Fibroblast of skin of right quadriceps (primary cell): ENCODE measurements at regions not wholly inside any gene's neighbourhood (a gene's known extent, or its start where the extent isn't known, plus 50 kb on each side); places are given as distances from the start of the nearest gene placed in this dataset.
"Not testable (repeated sequence)": the region's sequence is repeated elsewhere in the genome, so short reads cannot be mapped to it uniquely, and the experiment has no call there.

ENCODE experiments used
- DNase-seq: peaks from one replicate; pipeline ENCODE4 v3.0.0-alpha.2; 2013

GRCh38 chr16:76023835-76024234, 253.4 kb upstream of the CNTNAP4 start:
- no peak for DNase-seq

DNA sequence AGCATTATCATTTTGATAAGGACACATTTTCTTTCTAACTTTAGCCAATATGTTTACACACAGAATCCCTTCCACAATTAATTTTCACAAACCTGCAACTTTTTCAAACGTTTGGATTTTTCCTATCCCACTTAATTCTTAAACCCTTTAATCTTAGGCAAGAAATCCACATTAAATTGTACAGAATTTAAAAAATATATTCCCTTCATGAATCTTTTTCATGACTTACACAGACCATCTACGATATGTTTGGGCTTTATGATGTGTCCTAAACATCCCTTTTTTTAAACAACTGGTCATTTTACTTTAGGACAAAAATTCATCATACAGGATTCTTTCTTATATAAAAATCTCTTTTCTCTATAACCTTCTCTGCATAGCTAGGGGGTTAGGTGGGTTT, 241.5 kb upstream of the CNTNAP4 start:
- no peak for DNase-seq

GRCh38 chr16:76038097-76038496, 239.1 kb upstream of the CNTNAP4 start:
- DNase-seq, result no peak

GRCh38 chr16:76052725-76053124, 224.5 kb upstream of the CNTNAP4 start:
- DNase-seq, result no peak

GRCh38 chr16:76059186-76059585, 218.0 kb upstream of the CNTNAP4 start:
- peak; percentile 1 for DNase-seq

GRCh38 chr16:76059701-76060100, 217.5 kb upstream of the CNTNAP4 start:
- DNase-seq, result no peak

DNA sequence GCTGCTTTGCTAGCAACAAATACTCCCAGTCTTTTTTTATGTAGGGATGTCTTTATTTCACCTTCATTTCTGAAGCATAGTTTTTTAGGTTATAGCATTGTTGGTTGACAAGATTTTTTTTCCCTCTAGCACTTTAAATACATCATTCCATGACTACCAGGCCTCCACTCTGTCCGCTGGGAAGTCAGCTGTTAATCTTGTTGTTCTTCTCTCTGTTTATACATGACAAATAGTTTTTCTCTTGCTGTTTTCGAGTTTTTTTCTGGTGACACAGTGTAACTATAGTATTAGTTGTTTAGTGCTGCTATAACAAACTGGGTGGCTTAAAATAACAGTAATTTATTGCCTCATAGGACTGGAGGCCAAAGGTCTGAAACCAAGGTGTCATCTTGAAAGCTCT, 205.5 kb upstream of the CNTNAP4 start:
- DNase-seq, result no peak

- DNase-seq, result no peak
Measured at GRCh38 chr16:76081967-76082366, 195.2 kb upstream of the CNTNAP4 start.

GRCh38 chr16:76106647-76107046, 170.6 kb upstream of the CNTNAP4 start:
- no peak for DNase-seq

DNA sequence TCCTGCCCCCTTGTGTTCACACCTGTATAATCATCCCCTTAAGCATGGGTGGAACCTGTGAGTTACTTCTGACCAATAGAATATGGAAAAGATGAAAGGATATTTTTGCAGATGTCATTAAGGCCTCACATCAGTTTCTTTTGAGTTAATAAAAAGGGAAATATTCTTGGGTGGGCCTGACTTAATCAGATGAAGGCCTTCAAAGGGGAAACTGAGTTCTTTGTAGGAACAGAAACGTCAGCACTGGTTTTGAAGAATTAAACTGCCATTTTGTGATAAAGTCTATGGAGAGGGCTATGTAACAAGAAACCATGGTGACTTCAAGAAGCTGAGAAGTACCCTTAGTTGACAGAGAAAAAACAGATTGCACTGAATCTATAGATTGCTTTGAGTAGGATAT, 168.7 kb upstream of the CNTNAP4 start:
- DNase-seq, result no peak

DNA sequence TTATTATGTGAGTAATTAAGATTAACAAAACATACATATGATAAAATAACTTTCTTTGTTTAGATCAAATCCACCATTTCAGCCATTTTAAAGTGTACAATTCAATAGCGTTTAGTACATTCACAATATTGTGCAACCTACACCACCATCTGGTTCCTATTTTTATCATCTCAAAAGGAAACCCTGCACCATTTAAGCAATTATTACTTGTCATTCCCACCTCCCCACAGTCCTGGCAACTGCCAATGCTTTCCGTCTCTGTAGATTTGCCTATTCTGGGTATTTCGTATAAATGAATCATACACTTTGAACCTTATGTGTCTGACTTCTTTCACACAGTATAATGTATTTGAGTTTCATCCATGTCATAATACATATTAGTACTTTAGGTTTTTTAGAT, 162.5 kb upstream of the CNTNAP4 start:
- DNase-seq, result peak; percentile 23

- DNase-seq, result no peak
Measured at GRCh38 chr16:76118344-76118743, 158.9 kb upstream of the CNTNAP4 start.

DNA sequence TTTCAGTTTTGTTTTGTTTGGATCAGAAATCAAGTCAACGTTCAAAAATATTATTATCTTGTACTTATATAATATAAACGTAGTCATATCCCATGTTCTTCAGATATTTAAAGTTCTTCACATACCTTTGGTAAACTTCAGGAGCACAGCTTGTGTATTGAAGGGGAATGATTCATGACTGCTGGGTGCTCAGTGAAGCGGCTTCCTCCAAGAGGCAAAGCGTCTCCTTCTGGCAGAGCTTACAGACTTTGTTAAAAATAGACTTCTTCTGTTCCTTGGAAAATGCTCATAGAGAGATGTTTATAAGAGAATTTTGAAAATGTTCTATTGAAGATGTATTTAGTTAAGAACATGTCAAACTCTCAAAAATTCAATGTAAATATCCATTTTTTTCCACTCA, 155.6 kb upstream of the CNTNAP4 start:
- no peak for DNase-seq

GRCh38 chr16:76123966-76124365, 153.2 kb upstream of the CNTNAP4 start:
- DNase-seq, result no peak

GRCh38 chr16:76125871-76126270, 151.3 kb upstream of the CNTNAP4 start:
- DNase-seq, result no peak

DNA sequence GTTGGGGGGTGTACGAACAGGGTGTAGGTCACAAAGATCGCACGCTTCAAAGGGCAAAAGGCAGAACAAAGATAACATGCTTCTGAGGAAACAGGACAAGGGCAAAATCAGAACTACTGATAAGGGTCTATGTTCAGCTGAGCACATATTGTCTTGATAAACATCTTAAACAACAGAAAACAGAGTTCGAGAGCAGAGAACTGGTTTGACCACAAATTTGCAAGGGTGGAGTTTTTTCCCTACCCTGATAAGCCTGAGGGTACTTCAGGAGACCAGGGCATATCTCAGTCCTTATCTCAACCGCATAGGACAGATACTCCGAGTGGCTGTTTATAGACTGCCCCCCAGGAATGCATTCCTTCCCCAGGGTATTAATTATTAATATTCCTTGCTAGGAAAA, 139.1 kb upstream of the CNTNAP4 start:
- DNase-seq, result not testable (repeated sequence)

- DNase-seq, result no peak
Measured at GRCh38 chr16:76157629-76158028, 119.6 kb upstream of the CNTNAP4 start.

DNA sequence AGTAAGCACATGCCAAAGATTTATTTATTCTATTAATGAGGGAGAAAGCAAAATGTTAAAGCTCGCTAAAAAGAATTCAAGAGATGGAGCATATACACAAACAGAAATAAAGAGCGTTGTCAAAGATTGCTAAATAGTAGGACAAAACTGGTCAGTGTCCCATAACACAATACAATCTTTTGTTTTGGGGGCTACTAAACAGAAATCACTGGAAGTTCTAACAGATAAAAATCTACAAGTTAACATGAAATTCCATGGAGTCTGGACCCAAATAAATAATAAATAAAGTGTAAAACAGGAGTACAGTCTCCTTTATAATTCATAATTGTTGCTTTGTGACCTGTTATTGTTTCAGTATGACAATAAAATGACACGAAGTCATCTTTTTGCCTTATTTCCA, 115.2 kb upstream of the CNTNAP4 start:
- DNase-seq, result no peak

DNA sequence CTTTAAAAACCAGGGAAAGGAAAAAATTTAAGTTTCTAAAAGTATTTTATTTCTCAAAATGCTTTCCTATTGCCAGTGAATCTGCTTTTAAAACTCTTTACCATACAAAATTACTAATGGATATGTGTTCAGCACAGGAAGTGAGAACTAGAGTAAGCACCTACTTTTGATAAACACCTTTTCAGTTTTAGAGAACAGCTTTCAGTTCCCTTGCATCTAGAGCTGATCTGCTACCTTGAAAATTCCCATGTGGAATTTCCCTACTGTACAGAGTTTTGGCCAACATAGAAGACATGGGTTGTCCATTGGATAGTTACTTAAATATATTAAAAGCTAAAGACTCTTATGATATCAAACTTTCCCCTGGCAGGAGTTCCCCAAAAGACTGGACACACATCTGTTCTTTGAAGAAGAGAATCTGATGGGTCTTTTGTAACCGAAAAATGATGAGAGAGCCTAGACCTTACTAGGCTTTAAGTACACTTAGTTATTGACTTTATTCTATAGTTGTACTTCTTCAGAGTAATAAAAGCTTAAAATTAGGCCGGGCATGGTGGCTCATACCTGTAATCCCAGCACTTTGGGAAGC, 112.1 kb upstream of the CNTNAP4 start:
- no peak for DNase-seq

DNA sequence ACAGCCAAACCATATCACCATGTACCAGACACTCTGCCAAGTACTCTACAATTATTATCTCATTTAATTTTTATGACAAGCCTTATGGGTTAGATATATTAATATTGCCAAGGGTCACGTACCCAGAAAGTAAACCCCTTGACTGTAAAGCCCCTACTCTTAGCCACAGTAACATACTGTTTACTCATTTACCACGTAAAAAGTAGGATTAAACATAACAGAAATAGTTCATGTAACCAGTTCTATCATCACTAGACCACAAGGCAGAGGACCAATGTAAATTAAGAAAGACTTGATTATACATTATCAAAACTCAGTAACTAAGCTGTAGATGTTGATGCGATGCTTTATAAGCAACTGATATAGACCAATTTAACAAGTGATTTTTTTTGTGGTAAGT, 101.5 kb upstream of the CNTNAP4 start:
- no peak for DNase-seq

- DNase-seq, result no peak
Measured at GRCh38 chr16:76176153-76176552, 101.0 kb upstream of the CNTNAP4 start.

GRCh38 chr16:76176616-76177015, 100.6 kb upstream of the CNTNAP4 start:
- no peak for DNase-seq

DNA sequence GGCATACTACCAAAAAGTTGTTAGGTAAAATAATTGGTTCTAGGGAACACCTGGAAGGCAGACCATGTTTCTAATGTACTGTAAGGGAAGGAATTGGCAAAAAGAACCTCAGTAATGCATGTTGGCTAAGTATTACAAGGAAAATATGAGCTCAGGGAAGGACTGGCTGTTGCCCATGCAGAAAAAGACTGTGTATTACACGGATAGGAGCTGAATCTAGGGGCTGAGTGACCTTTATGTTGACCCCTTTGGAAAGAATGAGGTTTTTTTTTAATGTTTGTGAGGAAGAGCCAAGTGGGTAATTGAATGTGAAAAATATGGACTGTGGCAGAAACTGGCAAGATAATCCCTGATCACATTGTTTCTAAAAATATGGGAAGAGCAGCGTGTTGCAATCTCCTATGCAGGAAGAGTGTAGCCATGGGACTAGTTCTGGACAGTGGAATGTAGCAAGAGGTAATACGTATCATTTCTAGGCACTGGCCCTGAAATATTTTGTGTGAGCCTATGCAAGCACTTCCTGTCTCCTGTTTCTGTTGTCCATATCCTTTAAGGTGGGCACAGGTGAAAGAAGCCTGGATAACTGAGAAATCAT, 95.1 kb upstream of the CNTNAP4 start:
- no peak for DNase-seq

GRCh38 chr16:76183647-76184046, 93.6 kb upstream of the CNTNAP4 start:
- no peak for DNase-seq

DNA sequence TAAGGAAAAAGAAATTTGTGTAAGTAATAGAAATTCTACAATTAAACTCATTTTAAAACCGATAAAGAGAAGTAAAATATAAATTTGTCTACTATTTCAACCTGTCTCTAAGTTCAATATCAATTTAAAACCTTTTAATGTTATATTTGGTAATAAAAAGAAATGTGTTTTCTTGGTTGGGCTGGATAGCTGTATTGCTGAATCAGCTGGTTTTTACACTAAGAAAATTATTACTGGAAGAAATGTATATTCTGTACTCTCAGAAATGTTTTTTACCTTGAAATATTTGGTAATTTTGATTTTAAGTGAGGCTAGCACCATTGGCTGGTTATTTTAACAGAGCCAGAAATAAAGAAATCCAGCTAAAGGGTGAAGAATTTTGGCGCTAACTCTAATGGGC, 87.1 kb upstream of the CNTNAP4 start:
- DNase-seq, result no peak
